CD4-positive, alpha-beta T cell treated with Interleukin-6 at 100 ng/mL for 8 hours (primary cell): ENCODE measurements at regions not wholly inside any gene's neighbourhood (a gene's known extent, or its start where the extent isn't known, plus 50 kb on each side); places are given as distances from the start of the nearest gene placed in this dataset.

Experiments used
- DNase-seq: peaks from one replicate; pipeline ENCODE4 v3.0.0-alpha.2; 2020; ENCODE audit warnings: mixed read lengths, low spot score

DNA sequence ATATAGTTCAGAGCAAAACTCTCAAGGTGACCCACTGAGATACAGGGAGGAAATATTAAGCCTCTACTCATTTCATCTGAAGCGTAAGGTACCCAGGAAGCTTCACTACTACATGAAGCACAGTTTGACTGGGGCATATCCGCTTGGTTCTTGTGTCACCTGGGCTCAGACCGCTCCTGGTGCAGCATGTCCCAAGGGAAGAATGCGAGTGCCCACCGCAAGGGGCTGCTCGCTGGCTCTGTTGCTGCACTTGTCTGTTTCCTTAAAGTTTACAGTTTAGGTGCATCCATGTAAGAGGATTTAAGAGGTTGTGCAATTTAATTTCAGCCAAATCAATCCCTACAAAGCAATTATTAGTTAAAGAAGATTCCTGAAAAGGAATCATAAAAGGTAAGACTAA, 507.8 kb downstream of the FBXO15 start:
- no peak for DNase-seq

GRCh38 chr18:73638709-73639108, 508.9 kb downstream of the FBXO15 start:
- DNase-seq = no peak

DNA sequence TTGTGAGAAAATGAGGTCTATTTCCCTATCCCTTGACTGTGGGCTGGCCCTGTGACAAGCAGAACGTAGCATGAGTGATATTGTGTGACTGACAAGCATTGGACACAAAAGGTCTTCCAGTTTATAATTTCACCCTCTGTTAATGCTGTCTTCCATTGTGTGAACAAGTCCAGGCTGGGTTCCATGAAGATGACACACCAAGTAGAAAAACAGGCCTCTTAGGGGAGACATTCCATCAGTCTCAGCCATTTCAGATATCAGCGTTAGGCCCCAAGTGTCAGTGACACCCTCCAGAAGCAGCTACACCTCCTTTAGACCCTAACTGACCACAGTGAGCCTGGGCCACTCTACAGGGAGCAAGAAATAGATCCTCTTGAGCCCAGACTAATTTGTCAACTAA, 511.3 kb downstream of the FBXO15 start:
- DNase-seq = no peak

- no peak for DNase-seq
These were observed 520.8 kb downstream of the FBXO15 start for GRCh38 chr18:73626859-73627258.

- no peak for DNase-seq
These were observed 521.4 kb downstream of the FBXO15 start for GRCh38 chr18:73626221-73626620.

DNA sequence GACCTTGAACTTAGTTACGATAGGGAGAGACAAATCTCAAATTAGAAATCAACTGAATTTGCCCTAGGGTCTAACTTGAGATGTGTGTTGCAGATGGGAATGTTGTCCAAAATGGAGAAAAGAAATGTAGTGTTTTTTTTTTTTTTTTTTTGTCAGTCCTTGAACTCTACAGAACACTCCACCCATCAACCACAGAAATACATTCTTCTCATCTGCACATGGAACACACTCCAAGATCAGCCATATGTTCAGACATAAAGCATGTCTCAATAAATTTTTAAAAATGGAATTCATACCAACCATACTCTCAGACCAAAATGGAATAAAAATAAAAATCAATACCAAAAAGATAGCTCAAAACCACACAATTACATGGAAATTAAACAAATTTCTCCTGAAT, 526.5 kb downstream of the FBXO15 start:
- DNase-seq = no peak

GRCh38 chr18:73617981-73618380, 529.7 kb downstream of the FBXO15 start:
- no peak for DNase-seq

DNA sequence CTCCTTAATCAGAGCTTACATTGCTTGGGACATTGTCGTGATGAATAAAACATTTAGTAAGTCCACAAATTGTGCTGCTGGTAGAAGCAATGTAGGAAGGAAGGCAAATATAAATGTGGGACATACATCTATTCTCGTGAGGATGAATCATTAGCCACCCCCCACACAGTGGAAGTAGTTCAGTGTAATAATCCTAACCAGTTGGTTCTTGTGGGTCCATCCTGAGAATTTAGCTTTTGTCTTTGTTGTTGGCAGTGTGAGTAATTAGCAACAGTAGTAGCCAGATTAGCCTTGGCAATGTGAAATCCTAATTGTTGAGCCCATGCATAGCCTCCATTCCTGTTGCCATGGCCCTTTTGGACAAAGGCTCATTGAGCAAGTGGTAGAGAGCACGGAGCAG, 532.1 kb downstream of the FBXO15 start:
- no peak for DNase-seq

GRCh38 chr18:73614812-73615211, 532.8 kb downstream of the FBXO15 start:
- no peak for DNase-seq

- DNase-seq = no peak
These were observed 533.8 kb downstream of the FBXO15 start for GRCh38 chr18:73613706-73614340.

- DNase-seq = no peak
These were observed 549.6 kb downstream of the FBXO15 start for GRCh38 chr18:73597832-73598615.

- no peak for DNase-seq
These were observed 552.9 kb downstream of the FBXO15 start for GRCh38 chr18:73594749-73595148.

GRCh38 chr18:73593207-73593606, 554.4 kb downstream of the FBXO15 start:
- no peak for DNase-seq

- no peak for DNase-seq
These were observed 556.7 kb downstream of the FBXO15 start for GRCh38 chr18:73590950-73591349.

- no peak for DNase-seq
These were observed 567.9 kb downstream of the FBXO15 start for GRCh38 chr18:73579698-73580097.

DNA sequence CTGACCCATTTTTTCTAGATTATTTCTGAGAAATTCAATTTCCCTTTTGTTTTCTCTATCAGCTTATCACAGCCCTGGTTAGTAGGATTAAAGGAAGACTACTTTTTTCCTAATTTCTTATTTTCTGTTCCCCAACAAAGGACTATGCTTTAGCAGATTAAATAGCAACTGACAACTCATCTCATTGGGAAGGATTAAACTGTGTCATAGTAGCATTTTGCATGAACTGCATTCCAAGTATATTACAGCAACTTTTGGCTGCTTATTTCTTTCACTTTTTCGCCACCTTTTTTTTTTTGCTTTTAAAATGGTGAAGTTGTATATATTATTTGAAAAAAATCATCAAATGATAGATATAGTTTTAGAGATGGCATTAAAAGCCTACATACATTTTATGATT, 570.3 kb downstream of the FBXO15 start:
- DNase-seq = no peak

DNA sequence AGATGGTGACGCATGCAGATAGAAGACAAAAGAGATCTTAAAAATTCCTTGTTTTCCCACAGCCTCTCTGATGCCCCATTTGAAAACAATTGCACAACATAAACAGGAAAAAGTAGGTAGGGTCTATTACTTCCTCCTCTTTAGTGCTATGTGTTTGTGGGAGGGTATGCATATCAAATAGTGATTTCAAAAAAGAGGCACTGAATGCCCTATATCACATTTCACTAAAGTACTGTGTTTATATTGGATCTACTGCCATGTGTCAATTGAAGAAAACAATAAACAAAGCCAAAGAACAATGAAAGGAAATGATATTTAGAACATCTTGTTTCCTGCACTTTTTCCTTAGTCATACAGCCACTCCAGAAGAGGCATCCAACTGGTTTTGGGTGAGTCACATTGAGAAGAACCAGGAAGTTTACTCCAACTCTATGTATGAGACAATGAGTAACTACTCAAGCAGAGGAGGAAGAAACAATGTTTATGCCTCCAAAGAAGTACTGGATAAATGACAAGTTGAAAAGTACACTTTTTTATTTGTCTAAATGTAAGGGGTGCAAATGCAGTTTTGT, 583.6 kb downstream of the FBXO15 start:
- no peak for DNase-seq

- DNase-seq = no peak
These were observed 584.3 kb downstream of the FBXO15 start for GRCh38 chr18:73563345-73563744.

- DNase-seq = no peak
These were observed 590.7 kb downstream of the FBXO15 start for GRCh38 chr18:73556904-73557303.

- DNase-seq = no peak
These were observed 595.5 kb downstream of the FBXO15 start for GRCh38 chr18:73552171-73552570.

GRCh38 chr18:73551211-73551610, 596.4 kb downstream of the FBXO15 start:
- no peak for DNase-seq

DNA sequence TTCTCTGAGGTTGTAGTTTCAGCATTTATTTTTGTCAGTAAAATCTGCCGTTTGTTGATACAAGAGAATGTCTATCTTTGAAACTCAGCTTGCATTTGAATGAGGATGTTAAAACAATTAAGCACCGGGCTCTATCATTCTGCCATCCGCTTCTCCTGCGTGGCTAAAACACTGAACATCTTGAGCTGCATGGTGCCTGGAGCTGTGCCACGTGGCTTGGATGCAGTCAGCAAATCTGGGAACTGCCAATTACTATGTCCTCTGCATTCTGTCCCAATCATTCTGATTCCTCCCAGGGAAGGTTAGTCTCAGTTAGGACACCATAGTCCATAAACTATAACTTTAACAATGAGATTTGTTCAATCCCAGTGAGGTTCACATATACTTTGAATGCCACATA, 598.4 kb downstream of the FBXO15 start:
- DNase-seq = no peak

DNA sequence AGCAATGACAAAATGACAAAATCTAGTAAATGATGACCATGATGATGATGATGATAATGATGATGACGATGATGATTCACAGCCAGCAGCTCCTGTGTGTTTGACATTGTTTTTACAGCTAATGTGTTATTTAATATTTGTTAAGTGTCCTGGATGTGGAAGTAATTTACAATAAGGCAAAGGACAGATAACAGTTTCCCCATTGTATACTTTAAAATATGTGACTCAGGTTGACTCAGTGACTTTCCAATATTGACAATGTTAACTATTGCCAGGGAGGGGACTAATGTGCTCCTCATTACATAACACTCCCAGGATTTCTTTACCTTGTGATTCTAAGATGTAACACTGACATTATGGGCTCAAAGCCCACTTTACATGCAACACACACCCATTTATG, 602.2 kb downstream of the FBXO15 start:
- DNase-seq = no peak

DNA sequence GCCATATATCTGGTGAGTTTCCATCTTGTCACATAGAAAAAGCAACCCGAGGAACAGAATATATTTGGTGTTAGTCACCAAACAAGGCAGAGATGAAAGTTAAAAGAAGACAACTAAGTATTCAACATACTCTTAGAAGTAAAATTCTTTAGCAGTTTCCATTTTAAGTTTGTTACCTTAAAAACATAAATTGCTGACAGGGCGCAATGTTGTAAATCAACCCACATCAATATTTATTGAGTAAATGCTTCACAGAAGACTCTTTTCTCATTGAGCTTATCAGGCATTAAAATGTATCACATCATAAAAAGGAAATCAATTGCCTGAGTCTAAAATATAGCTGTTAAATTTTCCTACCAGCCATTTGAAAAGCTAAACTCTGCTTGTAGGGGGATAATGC, 603.0 kb downstream of the FBXO15 start:
- no peak for DNase-seq
